Astrocyte (in vitro differentiated cells and primary cell): ENCODE measurements at regions not wholly inside any gene's neighbourhood (a gene's known extent, or its start where the extent isn't known, plus 50 kb on each side); places are given as distances from the start of the nearest gene placed in this dataset.

Source experiments
- DNase-seq: peaks from one replicate; pipeline ENCODE4 v3.0.0-alpha.2; 2010; ENCODE audit warnings: low read depth
- FAIRE-seq: peaks from 2 replicates; lab custom pipeline; 2011; peaks lifted over from hg19 to GRCh38; lab: Jason Lieb, UNC
- H2AFZ ChIP-seq: 2 replicates; pipeline ENCODE4 v1.6.0; 2012; ENCODE audit warnings: low read depth, low read length, inconsistent platforms
- H3K27ac ChIP-seq: 2 replicates; pipeline ENCODE4 v1.5.1; 2011; ENCODE audit warnings: low read depth, low read length, inconsistent platforms
- H3K27me3 ChIP-seq: 2 replicates; pipeline ENCODE4 v1.6.0; 2011; ENCODE audit warnings: low read length, inconsistent platforms; ENCODE audit not compliant: insufficient read depth
- H3K36me3 ChIP-seq: 2 replicates; pipeline ENCODE4 v1.5.1; 2011; ENCODE audit warnings: low read length, inconsistent platforms; ENCODE audit not compliant: insufficient read depth
- H3K4me1 ChIP-seq: 2 replicates; pipeline ENCODE4 v1.5.1; 2011; ENCODE audit warnings: low read length, inconsistent platforms; ENCODE audit not compliant: insufficient read depth
- H3K4me2 ChIP-seq: 2 replicates; pipeline ENCODE4 v1.6.0; 2012; ENCODE audit warnings: low read length, inconsistent platforms
- H3K4me3 ChIP-seq: 2 replicates; pipeline ENCODE4 v1.5.1; 2011; ENCODE audit warnings: low read depth, mild to moderate bottlenecking, low read length, inconsistent platforms; ENCODE audit not compliant: insufficient read depth
- H3K79me2 ChIP-seq: 2 replicates; pipeline ENCODE4 v1.6.0; 2012; ENCODE audit warnings: mild to moderate bottlenecking, low read length, inconsistent platforms; ENCODE audit not compliant: insufficient read depth
- H3K9ac ChIP-seq: 2 replicates; pipeline ENCODE4 v1.6.0; 2012; ENCODE audit warnings: mild to moderate bottlenecking, low read length, inconsistent platforms
- H3K9me3 ChIP-seq: 2 replicates; pipeline ENCODE4 v1.5.1; 2012; ENCODE audit warnings: low read depth, mild to moderate bottlenecking, low read length, inconsistent platforms; ENCODE audit not compliant: insufficient read depth
- H4K20me1 ChIP-seq: 2 replicates; pipeline ENCODE4 v1.6.0; 2012; ENCODE audit warnings: low read length, inconsistent platforms; ENCODE audit not compliant: insufficient read depth
- H3K27ac Mint-ChIP-seq: one replicate; pipeline ENCODE4 v1.8.0; 2021; ENCODE audit warnings: mild to moderate bottlenecking, mixed read lengths; ENCODE audit not compliant: unreplicated experiment
- H3K27me3 Mint-ChIP-seq: one replicate; pipeline ENCODE4 v1.8.0; 2021; ENCODE audit warnings: low read depth, mixed read lengths; ENCODE audit not compliant: unreplicated experiment
- H3K36me3 Mint-ChIP-seq: one replicate; pipeline ENCODE4 v1.8.0; 2021; ENCODE audit warnings: low read depth, mixed read lengths; ENCODE audit not compliant: unreplicated experiment
- H3K4me1 Mint-ChIP-seq: one replicate; pipeline ENCODE4 v1.8.0; 2021; ENCODE audit warnings: low read depth, mixed read lengths; ENCODE audit not compliant: unreplicated experiment
- H3K4me3 Mint-ChIP-seq: one replicate; pipeline ENCODE4 v1.8.0; 2021; ENCODE audit warnings: mild to moderate bottlenecking, moderate library complexity, mixed read lengths; ENCODE audit not compliant: unreplicated experiment
- H3K9me3 Mint-ChIP-seq: one replicate; pipeline ENCODE4 v1.8.0; 2021; ENCODE audit warnings: mild to moderate bottlenecking, mixed read lengths; ENCODE audit not compliant: unreplicated experiment
- EZH2 ChIP-seq: IDR thresholded peaks from 2 replicates; pipeline ENCODE4 v1.6.1; 2012; ENCODE audit warnings: mild to moderate bottlenecking, low read length, inconsistent platforms; ENCODE audit not compliant: insufficient read depth
- TF ChIP-seq, protein P1 (sequence below): IDR thresholded peaks from 2 replicates; pipeline ENCODE4 v1.5.1; 2011; ENCODE audit warnings: low read depth, mild to moderate bottlenecking, inconsistent platforms, low read length, moderate library complexity; ENCODE audit not compliant: insufficient read depth

GRCh38 chr18:4599312-4599711, 144.2 kb upstream of the DLGAP1 start:
- Mint-ChIP-seq H3K36me3 (no peaks in the 10 kb centered on the region), H3K4me3 (no peak overlapping the region), H3K27ac (no peak overlapping the region), H3K4me1 (no peaks in the 10 kb centered on the region), H3K27me3 (no peaks in the 10 kb centered on the region), H3K9me3 (no peaks in the 10 kb centered on the region)
- H2AFZ ChIP-seq = no peak overlapping the region
- H3K27ac ChIP-seq = no peak overlapping the region
- H3K27me3 ChIP-seq = no peaks in the 10 kb centered on the region
- H3K4me3 ChIP-seq = no peak overlapping the region
- TF ChIP-seq, protein P1, sequence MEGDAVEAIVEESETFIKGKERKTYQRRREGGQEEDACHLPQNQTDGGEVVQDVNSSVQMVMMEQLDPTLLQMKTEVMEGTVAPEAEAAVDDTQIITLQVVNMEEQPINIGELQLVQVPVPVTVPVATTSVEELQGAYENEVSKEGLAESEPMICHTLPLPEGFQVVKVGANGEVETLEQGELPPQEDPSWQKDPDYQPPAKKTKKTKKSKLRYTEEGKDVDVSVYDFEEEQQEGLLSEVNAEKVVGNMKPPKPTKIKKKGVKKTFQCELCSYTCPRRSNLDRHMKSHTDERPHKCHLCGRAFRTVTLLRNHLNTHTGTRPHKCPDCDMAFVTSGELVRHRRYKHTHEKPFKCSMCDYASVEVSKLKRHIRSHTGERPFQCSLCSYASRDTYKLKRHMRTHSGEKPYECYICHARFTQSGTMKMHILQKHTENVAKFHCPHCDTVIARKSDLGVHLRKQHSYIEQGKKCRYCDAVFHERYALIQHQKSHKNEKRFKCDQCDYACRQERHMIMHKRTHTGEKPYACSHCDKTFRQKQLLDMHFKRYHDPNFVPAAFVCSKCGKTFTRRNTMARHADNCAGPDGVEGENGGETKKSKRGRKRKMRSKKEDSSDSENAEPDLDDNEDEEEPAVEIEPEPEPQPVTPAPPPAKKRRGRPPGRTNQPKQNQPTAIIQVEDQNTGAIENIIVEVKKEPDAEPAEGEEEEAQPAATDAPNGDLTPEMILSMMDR = no peak
- no peak for TF ChIP-seq EZH2
- FAIRE-seq = no peak
- H3K36me3 ChIP-seq = no peaks in the 10 kb centered on the region
- H3K4me1 ChIP-seq = no peaks in the 10 kb centered on the region
- no peaks in the 10 kb centered on the region for H3K9me3 ChIP-seq
- no peaks in the 10 kb centered on the region for H4K20me1 ChIP-seq
- no peaks in the 10 kb centered on the region for H3K79me2 ChIP-seq
- H3K9ac ChIP-seq = no peak overlapping the region
- H3K4me2 ChIP-seq = no peak overlapping the region
- DNase-seq = no peak

DNA sequence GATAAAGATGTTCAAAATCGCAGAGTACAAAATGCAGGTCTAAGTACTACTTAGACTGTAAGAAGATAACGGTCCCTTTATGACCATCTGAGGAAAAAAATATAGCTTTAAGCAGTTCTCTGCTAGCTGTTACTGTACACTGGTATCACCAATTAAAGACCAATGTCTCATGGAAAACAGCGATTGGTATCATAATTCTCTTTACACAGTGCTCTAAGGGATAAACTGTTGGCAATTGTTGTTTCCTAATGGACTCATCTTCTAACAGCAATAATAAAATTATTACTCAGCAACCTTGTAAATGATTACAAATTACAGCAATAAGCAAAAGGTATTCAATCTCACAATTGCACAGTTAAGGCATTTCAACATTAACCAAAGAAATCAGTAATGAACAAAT, 142.2 kb upstream of the DLGAP1 start:
- Histone ChIP-seq H3K27me3 (no peaks in the 10 kb centered on the region), H4K20me1 (no peaks in the 10 kb centered on the region), H3K4me3 (no peak overlapping the region), H3K79me2 (no peaks in the 10 kb centered on the region), H3K4me2 (no peak overlapping the region), H3K9ac (no peak overlapping the region), H3K9me3 (no peaks in the 10 kb centered on the region), H3K4me1 (no peaks in the 10 kb centered on the region), H3K36me3 (no peaks in the 10 kb centered on the region), H3K27ac (no peak overlapping the region), H2AFZ (no peak overlapping the region)
- H3K27ac Mint-ChIP-seq = no peak overlapping the region
- DNase-seq (no peak), FAIRE-seq (no peak)
- H3K4me1 Mint-ChIP-seq = no peaks in the 10 kb centered on the region
- TF ChIP-seq, protein P1 = no peak
- no peak for TF ChIP-seq EZH2
- H3K36me3 Mint-ChIP-seq = no peaks in the 10 kb centered on the region
- no peaks in the 10 kb centered on the region for H3K27me3 Mint-ChIP-seq
- H3K4me3 Mint-ChIP-seq = no peak overlapping the region
- no peaks in the 10 kb centered on the region for H3K9me3 Mint-ChIP-seq

GRCh38 chr18:4593895-4594294, 138.8 kb upstream of the DLGAP1 start:
- H3K9me3 Mint-ChIP-seq = no peaks in the 10 kb centered on the region
- TF ChIP-seq, protein P1 = no peak
- no peak for TF ChIP-seq EZH2
- no peaks in the 10 kb centered on the region for H3K4me1 Mint-ChIP-seq

More at GRCh38 chr18:4593895-4594294, 138.8 kb upstream of the DLGAP1 start:
- no peak overlapping the region for H3K27ac Mint-ChIP-seq
- Histone ChIP-seq H3K4me1 (no peaks in the 10 kb centered on the region), H3K27ac (no peak overlapping the region), H4K20me1 (no peaks in the 10 kb centered on the region), H3K4me2 (no peak overlapping the region), H3K9me3 (no peaks in the 10 kb centered on the region), H3K36me3 (no peaks in the 10 kb centered on the region), H2AFZ (no peak overlapping the region), H3K4me3 (no peak overlapping the region), H3K79me2 (no peaks in the 10 kb centered on the region), H3K9ac (no peak overlapping the region), H3K27me3 (no peaks in the 10 kb centered on the region)
- H3K36me3 Mint-ChIP-seq = no peaks in the 10 kb centered on the region
- DNase-seq (no peak), FAIRE-seq (no peak)
- no peak overlapping the region for H3K4me3 Mint-ChIP-seq
- no peaks in the 10 kb centered on the region for H3K27me3 Mint-ChIP-seq
